Loucy (cell line): ENCODE measurements at regions not wholly inside any gene's neighbourhood (a gene's known extent, or its start where the extent isn't known, plus 50 kb on each side); places are given as distances from the start of the nearest gene placed in this dataset.

Source experiments
- CTCF ChIP-seq: fragments of 200-600 bp; sonication (generic); conservative IDR thresholded peaks from 2 replicates; pipeline ENCODE4 v1.5.1; 2014; ENCODE audit warnings: mild to moderate bottlenecking, antibody characterized with exemption, low read length
- EZH2phosphoT487 ChIP-seq: fragments of 200-600 bp; IDR thresholded peaks from 2 replicates; pipeline ENCODE4 v1.6.1; 2018; ENCODE audit warnings: antibody characterized with exemption, mild to moderate bottlenecking, moderate library complexity, borderline replicate concordance

GRCh38 chr4:27770895-27771294 lies 910.3 kb downstream of the STIM2 start:
- TF ChIP-seq CTCF, result no peak
- no peak for TF ChIP-seq EZH2phosphoT487
